HG02970 (cell line): ENCODE measurements at regions not wholly inside any gene's neighbourhood (a gene's known extent, or its start where the extent isn't known, plus 50 kb on each side); places are given as distances from the start of the nearest gene placed in this dataset.
"Not testable (repeated sequence)": the region's sequence is repeated elsewhere in the genome, so short reads cannot be mapped to it uniquely, and the experiment has no call there.

ENCODE experiments used
- ATAC-seq: cut with Tn5 transposase; IDR thresholded peaks from one replicate; pipeline ENCODE4 v1.9.1; 2021; ENCODE audit warnings: mild to moderate bottlenecking, moderate library complexity, moderate number of reproducible peaks; ENCODE audit not compliant: unreplicated experiment, low FRiP score

DNA sequence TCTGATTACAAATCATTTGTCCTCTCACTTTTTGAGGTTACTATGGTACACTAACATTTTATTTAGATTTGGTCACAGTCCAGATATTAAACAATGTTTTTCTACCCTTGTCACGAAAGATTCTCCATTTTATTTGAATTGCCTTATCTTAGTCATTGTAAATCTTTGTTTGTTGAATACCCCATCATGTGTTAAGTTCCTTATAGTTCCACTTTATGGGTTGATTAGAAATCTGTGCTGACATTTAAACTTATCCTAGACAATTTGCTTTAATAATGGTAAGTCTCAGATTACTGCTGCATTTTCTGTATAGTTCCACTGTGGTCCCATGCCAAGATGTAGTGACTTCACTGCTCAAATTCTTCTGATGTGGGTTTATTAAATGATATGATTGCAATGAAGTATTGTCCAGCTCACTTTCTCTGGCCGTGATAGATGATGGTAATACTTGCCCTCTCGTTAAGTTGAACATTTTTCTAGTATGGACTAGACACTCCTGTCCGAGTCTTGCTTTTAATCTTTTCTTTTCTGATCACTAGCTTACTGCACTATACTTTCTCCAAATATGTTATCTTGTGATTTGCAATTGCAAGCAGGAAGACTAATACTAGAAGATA, 1107.3 kb downstream of the SLC6A15 start:
- ATAC-seq: no peak

DNA sequence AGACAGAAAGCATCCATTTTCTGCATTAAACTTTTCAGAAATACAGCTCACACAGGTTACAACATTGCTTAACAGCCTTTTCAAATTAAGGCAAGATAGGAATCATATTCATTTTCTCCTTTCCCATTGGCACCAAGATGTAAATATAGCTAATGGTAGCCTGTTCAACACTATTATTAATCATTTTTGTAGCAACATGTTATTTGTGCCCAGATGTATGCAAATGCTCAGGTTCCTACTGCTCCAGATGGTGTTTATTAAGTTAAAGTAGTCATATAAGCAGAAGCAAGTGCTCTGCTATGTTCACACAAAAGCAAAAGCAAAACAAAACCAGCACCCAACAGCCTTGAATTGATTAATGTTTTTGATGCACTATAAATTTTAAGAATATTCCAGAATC, 1110.6 kb downstream of the SLC6A15 start:
- ATAC-seq: no peak

DNA sequence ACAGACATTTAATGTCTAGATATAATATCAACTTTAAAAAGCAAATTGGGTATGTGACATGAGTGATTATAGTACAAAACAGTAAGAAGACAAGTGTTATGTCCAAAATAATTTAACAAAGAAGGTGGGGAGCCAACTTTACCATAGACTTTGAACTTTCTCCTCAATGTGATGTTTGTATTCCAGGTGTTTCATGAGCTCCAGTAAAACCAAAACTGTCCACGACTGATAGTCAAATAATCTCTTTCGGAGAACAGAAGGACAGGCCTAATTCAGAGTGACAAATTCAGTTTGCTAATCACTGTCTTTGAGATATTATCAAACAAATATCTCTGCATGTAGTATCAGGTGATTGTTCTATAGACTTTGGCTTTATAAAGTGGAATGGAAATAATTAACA, 1112.6 kb downstream of the SLC6A15 start:
- ATAC-seq: no peak

DNA sequence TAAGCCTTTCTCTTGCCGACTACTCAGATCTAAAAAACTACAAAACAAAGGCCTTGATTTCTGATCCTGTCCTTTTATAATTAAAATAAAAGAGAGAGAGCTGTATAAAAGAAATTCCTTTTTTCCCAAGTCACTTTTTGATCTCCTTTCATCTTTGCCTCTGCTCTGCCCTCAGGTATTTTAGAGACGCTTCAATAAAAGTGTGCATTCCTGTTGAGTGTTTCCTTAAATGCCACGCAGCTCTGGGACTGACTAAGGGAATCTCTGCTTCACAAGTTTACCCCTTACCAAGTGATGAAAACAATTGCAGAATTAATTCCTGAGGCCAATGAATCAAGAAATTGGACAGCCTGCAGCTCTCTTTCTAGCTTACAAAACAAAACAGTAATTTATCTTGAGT, 1109.8 kb downstream of the TMTC2 start:
- no peak for ATAC-seq

DNA sequence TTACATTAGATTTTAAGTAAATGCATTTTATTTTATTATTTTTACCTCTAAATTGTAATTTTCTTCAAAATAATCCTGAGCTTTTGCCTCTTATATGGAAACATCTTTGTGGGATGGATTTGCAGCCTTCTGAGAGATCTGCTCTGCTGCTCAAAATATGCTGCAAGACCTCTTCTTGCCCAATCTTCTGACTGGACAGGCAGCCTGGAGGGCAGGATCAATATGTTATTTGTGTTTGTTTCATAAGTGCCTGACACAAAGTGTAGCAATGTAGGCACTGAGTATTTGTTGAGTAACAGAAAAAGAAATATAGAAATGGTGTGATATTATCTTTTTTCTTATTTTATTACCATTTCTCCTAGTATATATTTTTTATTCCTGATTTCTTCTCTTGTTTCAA, 1106.9 kb downstream of the TMTC2 start:
- no peak for ATAC-seq

DNA sequence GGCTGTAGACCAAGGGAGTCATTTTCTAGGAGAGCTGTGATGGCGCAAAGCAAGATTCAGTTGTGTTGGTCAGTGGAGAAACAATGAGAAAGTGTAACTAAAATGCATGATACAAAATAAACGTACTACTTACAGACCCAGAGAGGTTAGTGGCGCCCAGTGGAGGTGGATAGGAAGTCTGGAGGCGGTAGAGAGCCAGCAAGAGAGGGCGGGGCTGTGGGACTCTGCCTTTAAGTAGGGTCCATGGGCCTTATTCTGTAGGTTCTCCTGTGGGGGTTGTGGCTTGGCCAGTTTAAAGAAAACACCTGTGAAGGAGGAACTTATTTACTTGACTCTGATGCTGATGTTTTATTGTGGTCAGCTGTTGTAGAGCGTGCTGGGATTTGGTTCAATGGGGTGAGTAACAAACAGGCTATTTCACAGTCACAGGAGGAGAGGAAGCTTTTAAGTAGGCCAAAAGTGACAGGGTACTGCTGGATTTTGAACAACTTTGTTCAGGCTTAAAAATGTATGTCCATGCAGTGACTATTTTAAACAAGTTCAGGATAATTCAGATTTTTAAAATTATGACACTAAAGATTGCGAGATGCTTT, 1097.7 kb downstream of the TMTC2 start:
- ATAC-seq: no peak

DNA sequence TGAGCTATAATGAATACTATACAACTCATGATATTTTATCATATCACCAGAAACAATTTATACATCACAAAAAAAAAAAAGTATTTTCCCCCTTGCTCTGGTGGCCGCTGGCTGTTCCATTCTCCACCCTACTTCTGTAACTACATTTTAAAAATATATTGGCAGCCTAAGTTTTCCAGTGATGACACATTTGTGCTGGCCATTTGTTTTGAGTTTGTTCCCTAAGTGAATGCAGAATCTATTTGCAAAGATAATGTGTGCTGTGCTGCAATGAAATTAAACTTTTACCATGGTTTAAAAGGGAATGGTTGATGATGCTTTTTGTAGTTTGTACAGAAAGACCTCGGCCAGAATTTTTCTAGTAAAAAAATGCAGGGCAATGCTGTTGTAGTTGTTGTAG, 1092.8 kb downstream of the TMTC2 start:
- ATAC-seq: no peak

DNA sequence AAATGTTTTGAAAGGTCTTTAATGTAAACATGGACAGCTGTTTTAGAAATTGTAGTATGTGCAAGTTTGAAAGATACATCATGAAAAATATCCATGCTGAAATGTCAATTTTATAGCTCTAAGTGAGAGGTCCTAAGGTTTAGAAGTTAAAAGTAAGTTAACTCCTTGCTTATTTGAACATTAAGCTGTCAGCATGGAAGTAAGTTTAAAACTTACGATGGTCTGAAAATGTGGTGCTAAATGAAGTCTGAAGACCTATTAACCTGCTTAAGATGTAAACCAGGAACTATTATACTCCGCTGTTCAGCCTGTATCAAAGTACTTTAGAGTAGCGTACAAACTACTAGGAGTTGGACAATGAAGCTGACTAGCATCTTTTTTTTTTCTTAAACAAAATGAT, 1082.4 kb downstream of the TMTC2 start:
- no peak for ATAC-seq

DNA sequence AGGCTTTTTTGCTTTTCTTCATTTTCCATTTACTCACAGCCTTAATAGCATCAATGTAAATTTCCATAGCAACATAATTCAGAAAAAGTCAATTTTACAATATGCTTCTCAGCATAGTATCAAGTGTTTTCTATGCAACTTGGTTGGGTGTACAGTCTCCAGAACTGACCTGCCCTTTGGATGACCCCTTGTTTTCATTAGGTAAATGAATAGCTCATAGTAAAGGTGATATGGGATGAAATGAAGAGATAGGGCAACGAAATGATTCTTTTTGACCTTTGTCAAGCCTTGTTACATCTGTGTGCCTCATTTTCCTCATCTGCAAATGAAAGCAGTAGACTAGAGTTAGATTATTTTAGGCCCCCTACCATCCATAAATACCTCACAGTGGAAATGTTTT, 1081.0 kb downstream of the TMTC2 start:
- no peak for ATAC-seq

DNA sequence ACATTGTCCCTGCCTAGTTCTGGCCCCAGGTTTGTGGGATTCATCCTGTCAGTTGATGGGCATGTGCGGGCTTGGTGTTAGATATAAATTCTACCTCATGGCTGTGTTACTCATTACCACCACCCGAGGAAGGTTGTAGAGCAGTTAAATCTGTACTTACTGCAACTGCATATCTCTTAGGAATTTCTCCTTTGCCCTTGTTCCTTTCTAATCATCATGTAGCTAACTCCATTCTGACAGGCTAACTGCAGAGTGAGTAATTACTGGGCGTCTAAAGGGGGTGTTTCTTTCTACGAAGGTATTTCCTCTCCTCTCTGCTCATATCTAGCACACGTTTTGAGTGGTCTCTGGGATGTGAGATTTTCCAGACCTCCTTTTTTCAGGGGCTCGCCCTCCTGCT, 1076.7 kb downstream of the TMTC2 start:
- ATAC-seq: no peak

DNA sequence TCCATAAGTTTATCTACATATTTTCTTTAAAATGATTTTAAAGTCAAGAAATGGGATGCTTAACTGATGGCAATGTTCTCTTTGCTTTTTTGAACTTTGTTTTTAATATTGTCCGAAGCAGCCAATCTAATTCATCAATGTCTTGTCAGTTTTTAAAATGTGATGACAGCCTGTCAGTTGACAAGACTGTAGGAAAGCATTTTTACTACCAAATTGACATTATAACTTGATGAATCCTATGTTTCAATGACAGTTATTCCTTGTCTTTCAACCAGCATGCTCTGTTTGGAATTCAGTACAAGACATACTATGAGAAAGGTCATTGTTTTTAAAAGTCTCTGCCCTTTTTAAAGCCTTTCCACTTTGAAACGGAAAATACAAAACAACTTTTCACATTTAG, 1073.2 kb downstream of the TMTC2 start:
- no peak for ATAC-seq

DNA sequence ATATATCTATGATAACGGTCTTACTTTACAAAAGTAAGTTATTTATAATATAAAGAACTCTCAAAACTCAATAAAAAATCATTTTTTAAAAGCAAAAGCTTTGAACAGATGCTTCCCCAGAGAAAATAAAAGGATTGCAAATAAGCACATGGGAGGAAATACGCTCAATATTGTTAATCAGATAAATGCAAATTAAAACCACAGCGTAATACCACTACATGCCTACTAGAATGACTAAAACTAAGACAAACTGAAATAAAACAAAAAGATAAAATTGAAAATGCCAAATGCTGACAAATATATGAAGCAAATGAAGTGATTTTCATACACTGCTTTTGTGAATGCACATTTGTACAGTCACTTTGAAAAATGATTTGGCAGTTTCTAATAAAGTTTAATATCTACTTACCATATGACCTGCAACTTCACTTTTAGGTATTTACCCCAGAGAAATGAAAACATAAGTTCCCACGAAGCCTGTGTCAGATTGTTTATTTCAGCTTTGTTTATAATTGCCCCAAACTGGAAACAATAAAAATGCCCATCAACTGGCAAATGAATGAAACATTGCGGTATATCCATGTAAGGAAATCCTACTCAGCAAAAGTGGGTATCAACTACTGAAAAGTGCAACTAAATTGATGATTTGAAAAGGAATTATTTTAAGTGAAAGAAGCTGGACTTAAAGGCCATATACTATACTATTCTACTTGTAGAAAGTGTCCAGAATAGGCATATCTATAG, 1072.4 kb downstream of the TMTC2 start:
- no peak for ATAC-seq

DNA sequence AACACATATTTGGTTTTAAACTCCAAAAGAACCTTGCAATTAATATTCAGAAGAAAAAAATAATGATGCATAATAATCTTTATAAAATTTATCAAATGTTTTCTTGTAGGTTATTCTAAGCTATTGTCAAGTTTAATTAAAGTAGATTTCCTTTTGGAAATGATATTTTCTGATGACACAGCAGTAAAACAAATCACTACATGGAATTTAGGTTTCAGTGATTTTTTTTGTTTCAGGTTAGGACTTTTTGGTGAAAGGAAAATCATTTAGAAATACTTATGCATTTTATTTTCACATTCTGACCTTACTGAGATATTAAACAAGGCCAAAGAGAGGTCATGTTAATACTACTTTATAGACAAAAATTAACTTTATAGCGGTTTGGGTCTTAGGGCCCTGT, 1067.2 kb downstream of the TMTC2 start:
- no peak for ATAC-seq

DNA sequence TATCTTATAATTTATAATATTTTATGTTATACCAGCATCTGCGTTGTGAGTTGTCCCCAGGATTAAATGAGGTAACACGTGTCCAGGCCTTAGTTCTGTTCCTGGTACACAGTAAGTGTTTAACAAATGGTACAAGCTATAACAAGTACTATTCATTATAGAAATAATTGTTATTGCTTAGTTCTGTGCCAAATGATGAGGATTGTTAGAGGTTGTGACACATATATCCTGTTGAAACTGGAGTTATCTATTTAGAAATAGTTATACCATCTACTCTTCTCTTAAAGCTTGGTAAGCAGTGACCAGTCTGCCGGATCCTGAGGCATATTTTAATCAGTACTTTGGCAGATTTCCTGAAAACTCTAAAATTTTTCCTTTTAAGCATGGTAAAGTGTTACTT, 1066.5 kb downstream of the TMTC2 start:
- no peak for ATAC-seq

DNA sequence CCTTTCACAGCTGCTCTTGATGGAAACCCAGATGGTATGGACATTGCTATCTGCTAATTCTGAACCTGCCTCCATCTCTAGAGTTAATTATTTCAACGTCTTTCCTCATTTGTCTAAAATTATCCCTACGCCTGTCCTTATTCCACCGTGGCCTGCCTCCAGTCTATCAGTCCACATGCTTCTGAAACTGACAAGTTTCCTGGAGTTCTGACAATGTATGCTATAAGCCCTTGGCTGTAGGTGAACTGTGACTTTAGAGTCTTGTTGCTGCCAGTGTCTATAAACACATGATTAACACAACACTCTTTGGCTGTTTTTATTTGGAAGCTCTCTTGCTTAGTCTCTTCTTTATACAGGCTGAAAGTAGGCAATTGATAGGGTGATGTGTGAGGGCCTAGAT, 1052.9 kb downstream of the TMTC2 start:
- no peak for ATAC-seq

DNA sequence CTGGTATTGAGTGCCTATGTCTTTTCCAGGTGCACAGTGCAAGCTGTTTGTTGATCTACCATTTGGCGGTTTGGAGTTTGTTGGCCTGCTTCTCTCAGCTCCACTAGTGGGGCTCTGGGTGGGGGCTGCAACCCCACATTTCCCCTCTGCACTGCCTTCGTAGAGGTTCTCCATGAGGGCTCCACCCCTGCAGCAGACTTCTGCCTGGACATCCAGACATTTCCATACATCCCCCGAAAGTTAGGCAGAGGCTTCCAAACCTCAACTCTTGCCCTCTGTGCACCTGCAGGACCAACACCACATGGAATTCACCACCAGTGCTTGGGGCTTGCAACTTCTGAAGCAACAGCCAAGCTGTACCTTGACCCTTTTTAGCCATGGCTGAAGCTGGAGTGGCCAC, 1024.1 kb downstream of the TMTC2 start:
- ATAC-seq: no peak

DNA sequence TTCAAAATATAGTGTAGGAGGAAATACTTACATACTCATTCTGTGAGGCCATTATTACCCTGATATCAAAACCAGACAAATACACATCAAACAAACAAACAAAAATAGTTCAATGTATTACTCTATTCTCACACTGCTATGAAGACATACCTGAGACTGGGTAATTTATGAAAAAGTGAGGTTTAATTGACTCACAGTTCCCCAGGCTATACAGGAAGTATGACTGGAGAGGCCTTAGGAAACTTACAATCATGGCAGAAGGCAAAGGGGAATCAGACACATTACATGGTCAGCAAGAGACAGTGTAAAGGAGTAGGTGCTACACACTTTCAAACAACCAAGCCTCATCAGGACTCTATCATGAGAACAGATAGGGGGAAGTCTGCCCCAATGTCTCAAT, 1023.2 kb downstream of the TMTC2 start:
- no peak for ATAC-seq

DNA sequence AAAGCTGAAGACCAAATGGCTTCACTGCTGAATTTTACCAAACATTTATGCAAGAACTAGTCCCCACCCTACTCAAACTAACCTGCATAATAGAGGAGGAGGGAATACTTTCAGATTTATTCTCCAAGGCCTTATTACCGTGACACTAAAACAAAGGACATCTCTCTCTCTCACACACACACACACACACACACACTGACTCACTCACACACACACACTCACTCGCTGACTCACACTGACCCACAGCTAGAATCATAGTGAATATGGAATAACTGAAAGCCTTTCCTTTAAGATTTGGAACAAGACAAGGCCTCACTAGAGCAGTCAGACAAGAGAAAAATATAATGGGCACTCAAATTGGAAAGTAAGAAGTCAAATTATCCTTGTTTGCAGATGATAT, 1014.1 kb downstream of the TMTC2 start:
- no peak for ATAC-seq

DNA sequence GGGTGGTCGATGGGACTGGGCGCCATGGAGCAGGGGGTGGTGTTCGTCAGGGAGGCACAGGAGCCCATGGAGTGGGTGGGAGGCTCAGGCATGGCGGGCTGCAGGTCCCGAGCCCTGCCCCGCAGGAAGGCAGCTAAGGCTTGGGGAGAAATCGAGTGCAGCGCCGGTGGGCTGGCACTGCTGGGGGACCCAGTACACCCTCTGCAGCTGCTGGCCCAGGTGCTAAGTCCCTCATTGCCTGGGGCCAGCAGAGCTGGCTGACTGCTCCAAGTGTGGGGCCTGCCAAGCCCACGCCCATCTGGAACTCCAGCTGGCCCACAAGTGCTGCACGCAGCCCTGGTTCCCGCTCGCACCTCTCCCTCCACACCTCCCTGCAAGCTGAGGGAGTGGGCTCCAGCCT, 1009.6 kb downstream of the TMTC2 start:
- not testable (repeated sequence) for ATAC-seq

DNA sequence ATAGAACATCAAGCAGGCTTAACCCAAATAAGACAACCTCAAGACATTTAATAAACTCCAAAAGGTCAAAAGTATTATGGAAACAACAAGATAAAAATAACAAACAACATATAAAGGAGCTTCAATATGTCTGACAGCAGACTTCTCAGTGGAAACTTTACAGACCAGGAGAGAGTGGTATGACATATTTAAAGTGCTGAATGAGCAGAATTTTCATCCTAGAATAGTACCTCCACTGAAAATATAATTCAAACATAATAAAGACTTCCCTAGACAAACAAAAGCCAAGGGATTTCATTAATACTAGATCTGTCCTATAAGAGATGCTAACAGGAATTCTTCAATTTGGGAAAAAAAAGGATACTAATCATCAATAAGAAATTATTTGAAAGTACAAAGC, 1005.0 kb downstream of the TMTC2 start:
- no peak for ATAC-seq

DNA sequence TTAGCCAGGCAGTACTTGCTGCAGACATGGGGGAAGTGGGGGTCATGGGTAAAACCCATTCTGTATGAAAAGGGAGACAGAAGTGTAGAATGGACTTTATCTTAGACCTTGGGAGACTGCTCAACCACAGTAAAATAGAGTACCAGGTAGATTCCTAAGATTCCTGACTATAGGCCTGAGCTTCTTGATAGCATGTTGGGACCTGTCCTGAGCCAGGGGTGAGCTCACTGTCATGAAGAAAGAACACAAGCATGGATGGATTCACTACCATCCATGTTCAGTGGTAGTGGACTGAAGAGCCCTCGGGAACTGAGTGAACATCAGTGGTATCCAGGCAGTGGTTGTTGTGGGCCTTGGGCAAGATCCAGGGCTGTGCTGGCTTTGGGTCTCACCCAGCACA, 1003.8 kb downstream of the TMTC2 start:
- ATAC-seq: no peak

DNA sequence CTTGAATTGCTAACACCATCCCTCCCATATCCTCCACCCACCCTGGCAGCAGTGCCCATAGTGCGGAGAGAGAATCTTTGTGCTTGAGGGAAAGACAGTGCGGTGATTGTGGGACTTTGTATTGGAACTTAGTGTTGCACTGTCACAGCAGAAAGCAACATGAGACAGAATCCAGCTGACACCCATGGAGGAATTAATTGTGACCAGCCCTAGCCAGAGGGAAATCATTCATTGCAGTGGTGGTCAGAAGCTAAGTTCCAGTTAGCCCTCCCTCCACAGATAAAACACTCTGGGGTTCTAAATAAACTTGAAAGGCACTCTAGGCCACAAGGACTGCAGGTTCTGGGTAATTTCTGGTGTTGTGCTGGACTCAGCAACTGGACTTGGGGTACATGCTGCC, 1002.6 kb downstream of the TMTC2 start:
- no peak for ATAC-seq
